Gastroesophageal sphincter (tissue), 3 donors: ENCODE measurements at regions not wholly inside any gene's neighbourhood (a gene's known extent, or its start where the extent isn't known, plus 50 kb on each side); places are given as distances from the start of the nearest gene placed in this dataset.

Experiments used
- EP300 ChIP-seq: sonication (generic); formaldehyde crosslinking; IDR thresholded peaks from one replicate; pipeline ENCODE4 v1.6.1; 2017; ENCODE audit warnings: antibody characterized with exemption, mild to moderate bottlenecking
- POLR2A ChIP-seq, 2 donors: fragments of 450-650 bp; IDR thresholded peaks; one replicate each; pipeline ENCODE4 v1.6.1; 2017; ENCODE audit warnings: antibody characterized with exemption in 2 of 2, mild to moderate bottlenecking in 2 of 2, moderate library complexity in 1 of 2
- POLR2AphosphoS5 ChIP-seq: sonication (generic); formaldehyde crosslinking; IDR thresholded peaks from one replicate; pipeline ENCODE4 v1.6.1; 2017; ENCODE audit warnings: antibody characterized with exemption
- TF ChIP-seq, protein P1 (sequence below), 4 experiments: fragments of 200-600 bp in 2 of 4; fragments of 450-650 bp in 2 of 4; sonication (generic) in 1 of 4; IDR thresholded peaks; one replicate each; pipeline ENCODE4 v1.5.1; 2017 to 2019; ENCODE audit warnings: antibody characterized with exemption in 4 of 4, mild to moderate bottlenecking in 2 of 4, moderate library complexity in 2 of 4

DNA sequence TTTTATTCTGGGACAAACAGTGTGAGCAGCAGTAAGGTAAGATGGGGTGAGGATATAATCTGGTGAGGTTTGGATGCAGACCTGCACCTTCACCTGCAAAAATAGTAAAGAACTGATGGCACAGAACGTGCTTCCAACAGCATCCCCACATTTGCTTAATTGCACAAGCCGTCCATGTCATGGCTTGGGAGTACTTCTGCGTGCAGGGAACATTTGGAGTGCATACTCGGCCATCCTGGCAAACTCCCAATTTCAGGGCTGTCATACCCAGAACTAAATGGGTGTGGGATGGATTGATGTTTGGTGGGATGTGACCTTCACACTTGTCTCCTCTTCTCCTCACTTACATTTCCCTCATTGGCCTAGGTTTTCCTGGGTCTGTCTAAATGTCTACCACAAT lies 76.8 kb upstream of the TSPY4 start:
- TF ChIP-seq POLR2AphosphoS5 (no peak), POLR2A (IDR thresholded peaks at IDR 0.05) (no peak), EP300 (no peak)
- TF ChIP-seq, protein P1, sequence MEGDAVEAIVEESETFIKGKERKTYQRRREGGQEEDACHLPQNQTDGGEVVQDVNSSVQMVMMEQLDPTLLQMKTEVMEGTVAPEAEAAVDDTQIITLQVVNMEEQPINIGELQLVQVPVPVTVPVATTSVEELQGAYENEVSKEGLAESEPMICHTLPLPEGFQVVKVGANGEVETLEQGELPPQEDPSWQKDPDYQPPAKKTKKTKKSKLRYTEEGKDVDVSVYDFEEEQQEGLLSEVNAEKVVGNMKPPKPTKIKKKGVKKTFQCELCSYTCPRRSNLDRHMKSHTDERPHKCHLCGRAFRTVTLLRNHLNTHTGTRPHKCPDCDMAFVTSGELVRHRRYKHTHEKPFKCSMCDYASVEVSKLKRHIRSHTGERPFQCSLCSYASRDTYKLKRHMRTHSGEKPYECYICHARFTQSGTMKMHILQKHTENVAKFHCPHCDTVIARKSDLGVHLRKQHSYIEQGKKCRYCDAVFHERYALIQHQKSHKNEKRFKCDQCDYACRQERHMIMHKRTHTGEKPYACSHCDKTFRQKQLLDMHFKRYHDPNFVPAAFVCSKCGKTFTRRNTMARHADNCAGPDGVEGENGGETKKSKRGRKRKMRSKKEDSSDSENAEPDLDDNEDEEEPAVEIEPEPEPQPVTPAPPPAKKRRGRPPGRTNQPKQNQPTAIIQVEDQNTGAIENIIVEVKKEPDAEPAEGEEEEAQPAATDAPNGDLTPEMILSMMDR (IDR thresholded peaks at IDR 0.05): no peak
